GM12874 (cell line): ENCODE measurements at regions not wholly inside any gene's neighbourhood (a gene's known extent, or its start where the extent isn't known, plus 50 kb on each side); places are given as distances from the start of the nearest gene placed in this dataset.

Source experiments
- TF ChIP-seq, protein P1 (sequence below): IDR thresholded peaks from 2 replicates; pipeline ENCODE4 v1.5.1; 2011; ENCODE audit warnings: low read depth, mild to moderate bottlenecking, control low read depth, low read length, moderate library complexity; ENCODE audit not compliant: insufficient read depth

DNA sequence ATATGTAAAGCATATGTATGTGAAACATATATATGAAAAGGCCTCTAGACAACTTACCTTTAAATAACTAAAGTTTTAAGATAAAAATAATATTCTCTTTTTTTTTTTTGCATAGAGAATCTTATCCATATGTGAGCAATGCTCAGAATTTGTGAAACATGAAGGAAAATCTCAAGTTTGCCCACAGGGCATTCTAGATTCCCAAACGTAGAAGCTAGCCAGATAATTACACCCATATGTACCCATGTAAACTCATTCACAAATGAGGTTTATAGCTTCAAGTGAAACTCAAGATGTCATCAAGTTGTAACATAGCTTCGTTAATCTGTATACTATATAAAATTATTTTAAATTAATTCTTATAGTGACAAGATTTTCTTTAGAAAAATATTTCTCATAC, 537.3 kb upstream of the NR2F2 start:
- TF ChIP-seq, protein P1, sequence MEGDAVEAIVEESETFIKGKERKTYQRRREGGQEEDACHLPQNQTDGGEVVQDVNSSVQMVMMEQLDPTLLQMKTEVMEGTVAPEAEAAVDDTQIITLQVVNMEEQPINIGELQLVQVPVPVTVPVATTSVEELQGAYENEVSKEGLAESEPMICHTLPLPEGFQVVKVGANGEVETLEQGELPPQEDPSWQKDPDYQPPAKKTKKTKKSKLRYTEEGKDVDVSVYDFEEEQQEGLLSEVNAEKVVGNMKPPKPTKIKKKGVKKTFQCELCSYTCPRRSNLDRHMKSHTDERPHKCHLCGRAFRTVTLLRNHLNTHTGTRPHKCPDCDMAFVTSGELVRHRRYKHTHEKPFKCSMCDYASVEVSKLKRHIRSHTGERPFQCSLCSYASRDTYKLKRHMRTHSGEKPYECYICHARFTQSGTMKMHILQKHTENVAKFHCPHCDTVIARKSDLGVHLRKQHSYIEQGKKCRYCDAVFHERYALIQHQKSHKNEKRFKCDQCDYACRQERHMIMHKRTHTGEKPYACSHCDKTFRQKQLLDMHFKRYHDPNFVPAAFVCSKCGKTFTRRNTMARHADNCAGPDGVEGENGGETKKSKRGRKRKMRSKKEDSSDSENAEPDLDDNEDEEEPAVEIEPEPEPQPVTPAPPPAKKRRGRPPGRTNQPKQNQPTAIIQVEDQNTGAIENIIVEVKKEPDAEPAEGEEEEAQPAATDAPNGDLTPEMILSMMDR, result no peak

DNA sequence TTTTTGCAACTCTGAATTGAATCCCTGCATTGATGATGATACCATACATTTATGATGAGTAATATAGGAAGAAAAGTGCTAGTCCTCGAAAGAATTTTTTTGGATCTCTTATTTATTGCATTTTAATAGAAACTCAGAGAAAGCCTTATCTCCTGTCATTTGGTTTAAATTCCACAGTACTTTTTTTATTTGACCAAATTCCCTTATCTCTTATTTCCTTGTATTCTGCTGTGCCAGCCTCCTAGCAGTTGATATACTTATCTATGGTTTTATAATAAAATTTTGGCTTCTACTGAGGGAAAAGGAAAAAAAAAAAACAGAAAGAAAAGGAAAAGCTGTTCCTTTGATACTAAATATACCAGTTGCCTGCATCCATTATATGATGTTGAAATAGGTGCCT, 535.1 kb upstream of the NR2F2 start:
- TF ChIP-seq, protein P1, result no peak

DNA sequence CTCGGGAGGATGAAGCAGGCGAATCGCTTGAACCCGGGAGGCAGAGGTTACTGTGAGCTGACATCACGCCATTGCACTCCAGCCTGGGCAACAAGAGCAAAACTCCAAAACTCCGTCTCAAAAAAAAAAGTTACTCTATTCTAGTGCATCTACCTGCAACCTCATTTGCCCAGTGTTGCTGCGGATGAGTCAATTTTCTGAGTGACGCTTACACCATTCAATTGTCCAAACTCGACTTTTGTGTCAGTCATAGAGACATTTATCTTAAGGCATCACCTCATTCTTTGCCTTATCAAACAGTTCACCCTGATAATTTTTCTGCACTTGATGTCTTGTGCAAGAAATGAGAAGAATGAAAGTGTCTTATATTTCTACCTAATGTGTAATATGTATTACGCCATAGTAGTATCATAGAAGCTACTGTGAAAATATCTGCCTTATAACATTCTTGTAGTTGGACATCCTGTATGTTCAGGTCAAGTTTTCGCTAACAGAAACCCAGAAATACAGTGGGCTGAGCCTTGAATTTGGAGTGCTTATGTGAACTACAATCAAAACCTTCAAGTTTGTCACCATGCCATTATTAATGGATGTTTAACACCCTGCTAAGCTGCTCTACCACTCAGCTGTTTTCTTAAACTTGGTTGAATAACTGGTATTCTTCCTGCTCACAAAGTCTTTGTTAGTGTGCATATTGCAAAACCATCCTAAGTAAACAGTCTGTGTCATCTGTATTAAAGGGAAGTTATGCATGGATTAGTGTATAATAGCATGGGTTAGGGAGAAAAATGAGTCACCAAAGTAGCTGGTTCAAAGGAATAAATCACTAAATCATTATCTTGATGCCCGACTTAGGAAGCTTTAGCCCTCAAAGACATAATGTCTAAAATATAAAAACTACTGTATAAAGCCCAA, 531.0 kb upstream of the NR2F2 start:
- TF ChIP-seq, protein P1, result no peak

DNA sequence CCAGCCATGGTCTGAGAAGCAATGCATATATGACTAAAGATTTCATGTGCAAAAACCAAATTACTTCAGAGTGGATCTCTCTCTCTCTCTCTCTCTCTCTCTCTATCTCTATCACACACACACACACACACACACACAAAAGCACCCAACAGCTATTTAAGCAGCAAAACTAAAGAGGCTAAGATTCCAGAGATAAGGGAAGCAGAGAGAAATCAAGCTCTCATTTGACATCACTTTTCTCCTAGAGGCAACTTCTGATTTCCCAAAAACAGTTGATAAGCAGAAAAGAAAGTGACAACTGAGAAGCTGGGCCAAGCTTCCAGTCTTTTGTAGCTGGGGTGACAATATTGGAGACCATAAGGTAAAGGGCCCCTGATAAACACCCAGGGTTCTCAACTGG, 526.0 kb upstream of the NR2F2 start:
- TF ChIP-seq, protein P1, result no peak

DNA sequence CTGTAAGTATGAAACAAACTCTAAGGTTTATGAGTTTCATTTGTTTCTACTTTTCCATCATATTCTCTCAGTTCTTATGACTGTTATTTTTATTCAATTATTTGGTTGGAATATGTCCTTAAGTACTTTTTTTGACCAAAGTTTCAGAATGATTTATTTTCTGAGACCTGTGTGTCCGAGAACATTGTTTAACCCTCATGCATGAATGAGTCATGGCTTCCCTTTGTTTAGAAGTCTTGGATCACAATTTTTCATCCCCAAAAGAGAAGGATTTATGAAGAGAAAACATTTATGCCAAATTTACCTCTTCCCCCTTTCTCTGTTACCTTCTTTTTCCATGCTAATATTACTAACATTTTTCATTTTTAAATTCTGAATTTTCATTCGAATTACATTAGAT, 518.0 kb upstream of the NR2F2 start:
- TF ChIP-seq, protein P1, result no peak

DNA sequence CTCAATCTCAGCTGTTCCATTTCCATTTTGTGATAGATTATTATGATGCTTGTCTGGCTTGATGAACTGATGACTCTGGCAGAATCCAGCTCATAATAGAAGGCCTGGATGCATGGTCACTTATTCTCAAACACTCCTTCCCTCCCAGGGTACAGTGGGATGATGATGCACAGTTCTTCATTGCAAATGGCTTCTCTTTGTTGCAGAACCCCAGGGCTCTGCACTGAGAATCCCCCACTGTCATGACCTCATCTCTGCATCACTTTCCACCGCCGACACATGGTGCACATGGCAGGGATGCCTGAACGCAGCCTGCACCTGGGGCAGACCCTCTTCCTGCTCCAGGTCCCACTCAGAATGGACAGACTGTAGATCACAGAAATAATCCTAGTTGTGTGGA, 515.6 kb upstream of the NR2F2 start:
- TF ChIP-seq, protein P1, result no peak

DNA sequence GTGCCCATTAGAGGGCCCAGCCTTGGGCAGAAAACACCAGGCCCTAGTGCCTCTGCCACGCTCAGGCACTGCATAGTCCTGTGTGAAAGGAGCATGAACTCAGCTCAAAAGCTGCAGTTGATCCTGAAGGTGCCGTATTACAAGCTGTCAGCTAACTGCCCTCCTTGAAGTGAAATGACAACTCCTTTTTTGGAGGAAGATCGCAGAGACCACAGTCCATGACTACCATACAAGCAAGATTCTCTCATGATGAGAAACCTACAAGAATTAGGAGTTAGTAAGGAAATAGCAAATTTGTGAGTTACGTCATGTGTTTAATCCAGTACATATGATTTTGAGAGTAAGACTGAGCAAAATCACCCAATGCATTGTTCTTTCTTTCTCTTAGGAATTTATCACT, 513.9 kb upstream of the NR2F2 start:
- TF ChIP-seq, protein P1, result no peak
